ENCODE measurements at regions not wholly inside any gene's neighbourhood (a gene's known extent, or its start where the extent isn't known, plus 50 kb on each side); places are given as distances from the start of the nearest gene placed in this dataset.

DNA sequence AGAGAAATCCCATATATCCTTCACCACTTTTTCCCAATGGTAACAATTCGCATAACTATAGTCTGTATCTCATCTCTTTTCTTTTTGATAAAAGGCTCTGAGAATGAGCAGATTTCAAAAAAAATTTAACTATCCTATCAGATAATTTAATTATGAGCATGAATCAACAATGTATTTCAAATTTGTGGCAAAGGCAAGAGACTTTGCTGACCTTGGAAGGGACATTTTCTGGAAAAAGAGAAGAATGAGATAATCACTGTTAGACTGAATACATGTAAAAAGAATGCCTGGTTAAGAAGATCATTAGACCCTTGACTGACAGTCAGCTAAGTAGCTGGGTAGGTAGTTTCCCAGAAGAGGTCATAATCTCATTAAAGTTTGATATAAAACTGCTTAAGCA, 428.4 kb upstream of the XYLT1 start:
- TF ChIP-seq CTCF (IDR thresholded peaks at IDR 0.05) (no peak), POLR2A (IDR thresholded peaks at IDR 0.05) (no peak)
